ENCODE measurements at regions not wholly inside any gene's neighbourhood (a gene's known extent, or its start where the extent isn't known, plus 50 kb on each side); places are given as distances from the start of the nearest gene placed in this dataset.

GRCh38 chr3:189038773-189039745 lies 132.7 kb upstream of the TPRG1 start:
- CTCF ChIA-PET, result interaction anchor here (0.5 to 0.9 kb wide), 2 partner anchors 83 to 120 kb away, joined by 3 to 4 read pairs; no protein-coding TSS in a partner anchor
- H3K36me3 Mint-ChIP-seq (ENCODE audit: insufficient read depth, unreplicated experiment), result no peaks in the 10 kb centered on the region
- H3K4me1 Mint-ChIP-seq (ENCODE audit: insufficient read depth, unreplicated experiment), result no peaks in the 10 kb centered on the region
- no peak for TF ChIP-seq CTCF (IDR thresholded peaks at IDR 0.05; ENCODE audit: unreplicated experiment)
- no peaks in the 10 kb centered on the region for H3K27me3 Mint-ChIP-seq (ENCODE audit: insufficient read depth, unreplicated experiment)
- intact Hi-C loops (cut with micrococcal nuclease), result no loop called here
- H3K9me3 Mint-ChIP-seq (ENCODE audit: unreplicated experiment), result no peaks in the 10 kb centered on the region
- H3K27ac Mint-ChIP-seq (ENCODE audit: low read depth, unreplicated experiment), result no peak overlapping the region
- BruUV-seq (replicated peaks), result no TSS peak
- no peak for DNase-seq (ENCODE audit: unreplicated experiment)
- POLR2A ChIA-PET, result interaction anchor here (0.6 to 0.7 kb wide), 2 partner anchors 26 to 1299 kb away, joined by 3 read pairs; no protein-coding TSS in a partner anchor
- H3K4me3 Mint-ChIP-seq (ENCODE audit: unreplicated experiment), result no peak overlapping the region

GRCh38 chr3:189040656-189041335 lies 131.0 kb upstream of the TPRG1 start:
- no peaks in the 10 kb centered on the region for H3K9me3 Mint-ChIP-seq (ENCODE audit: unreplicated experiment)
- intact Hi-C loops (cut with micrococcal nuclease), result loop anchor here (1.0 kb wide), 1 partner anchor 1301 kb away; no protein-coding TSS in a partner anchor
- H3K36me3 Mint-ChIP-seq (ENCODE audit: insufficient read depth, unreplicated experiment), result no peaks in the 10 kb centered on the region
- H3K27me3 Mint-ChIP-seq (ENCODE audit: insufficient read depth, unreplicated experiment), result no peaks in the 10 kb centered on the region
- POLR2A ChIA-PET, result no interaction called here
- no peak overlapping the region for H3K27ac Mint-ChIP-seq (ENCODE audit: low read depth, unreplicated experiment)
- no TSS peak for BruUV-seq (replicated peaks)
- no peak for DNase-seq (ENCODE audit: unreplicated experiment)
- no peak for TF ChIP-seq CTCF (IDR thresholded peaks at IDR 0.05; ENCODE audit: unreplicated experiment)
- H3K4me3 Mint-ChIP-seq (ENCODE audit: unreplicated experiment), result no peak overlapping the region
- no peaks in the 10 kb centered on the region for H3K4me1 Mint-ChIP-seq (ENCODE audit: insufficient read depth, unreplicated experiment)
- CTCF ChIA-PET, result interaction anchor here (0.6 to 1.4 kb wide), 5 partner anchors 10 to 1336 kb away, joined by 3 to 4 read pairs (median 3); no protein-coding TSS in a partner anchor

GRCh38 chr3:189041482-189042090 lies 130.2 kb upstream of the TPRG1 start:
- ChIA-PET CTCF (interaction anchor here (0.6 to 1.4 kb wide), 13 partner anchors 8 to 1337 kb away, joined by 3 to 5 read pairs (median 3); no protein-coding TSS in a partner anchor), POLR2A (interaction anchor here (0.8 to 1.2 kb wide), 3 partner anchors 19 to 1303 kb away, joined by 3 to 5 read pairs (median 3); partner anchors contain the start of gene BCL6)
- Mint-ChIP-seq H3K27ac (ENCODE audit: low read depth, unreplicated experiment) (no peak overlapping the region), H3K4me1 (ENCODE audit: insufficient read depth, unreplicated experiment) (no peaks in the 10 kb centered on the region), H3K36me3 (ENCODE audit: insufficient read depth, unreplicated experiment) (no peaks in the 10 kb centered on the region), H3K4me3 (ENCODE audit: unreplicated experiment) (no peak overlapping the region), H3K27me3 (ENCODE audit: insufficient read depth, unreplicated experiment) (no peaks in the 10 kb centered on the region), H3K9me3 (ENCODE audit: unreplicated experiment) (no peaks in the 10 kb centered on the region)
- BruUV-seq (replicated peaks), result no TSS peak
- peak; percentile 75 for DNase-seq (ENCODE audit: unreplicated experiment)
- TF ChIP-seq CTCF (IDR thresholded peaks at IDR 0.05; ENCODE audit: unreplicated experiment), result peak; percentile 32
- intact Hi-C loops (cut with micrococcal nuclease), result loop anchor here (1.0 kb wide), 1 partner anchor 1302 kb away; no protein-coding TSS in a partner anchor

All from MCF 10A (cell line).